ENCODE measurements at regions not wholly inside any gene's neighbourhood (a gene's known extent, or its start where the extent isn't known, plus 50 kb on each side); places are given as distances from the start of the nearest gene placed in this dataset.

GRCh38 chr14:83575301-83575700 lies 1954.6 kb upstream of the FLRT2 start:
- no peak overlapping the region for H3K4me3 ChIP-seq (ENCODE audit: low read depth, low read length)
- no peak for DNase-seq (ENCODE audit: low read depth)
- TF ChIP-seq, protein P1, sequence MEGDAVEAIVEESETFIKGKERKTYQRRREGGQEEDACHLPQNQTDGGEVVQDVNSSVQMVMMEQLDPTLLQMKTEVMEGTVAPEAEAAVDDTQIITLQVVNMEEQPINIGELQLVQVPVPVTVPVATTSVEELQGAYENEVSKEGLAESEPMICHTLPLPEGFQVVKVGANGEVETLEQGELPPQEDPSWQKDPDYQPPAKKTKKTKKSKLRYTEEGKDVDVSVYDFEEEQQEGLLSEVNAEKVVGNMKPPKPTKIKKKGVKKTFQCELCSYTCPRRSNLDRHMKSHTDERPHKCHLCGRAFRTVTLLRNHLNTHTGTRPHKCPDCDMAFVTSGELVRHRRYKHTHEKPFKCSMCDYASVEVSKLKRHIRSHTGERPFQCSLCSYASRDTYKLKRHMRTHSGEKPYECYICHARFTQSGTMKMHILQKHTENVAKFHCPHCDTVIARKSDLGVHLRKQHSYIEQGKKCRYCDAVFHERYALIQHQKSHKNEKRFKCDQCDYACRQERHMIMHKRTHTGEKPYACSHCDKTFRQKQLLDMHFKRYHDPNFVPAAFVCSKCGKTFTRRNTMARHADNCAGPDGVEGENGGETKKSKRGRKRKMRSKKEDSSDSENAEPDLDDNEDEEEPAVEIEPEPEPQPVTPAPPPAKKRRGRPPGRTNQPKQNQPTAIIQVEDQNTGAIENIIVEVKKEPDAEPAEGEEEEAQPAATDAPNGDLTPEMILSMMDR (IDR thresholded peaks at IDR 0.05; ENCODE audit: insufficient read depth, low read depth, low read length, missing control alignments), result no peak

DNA sequence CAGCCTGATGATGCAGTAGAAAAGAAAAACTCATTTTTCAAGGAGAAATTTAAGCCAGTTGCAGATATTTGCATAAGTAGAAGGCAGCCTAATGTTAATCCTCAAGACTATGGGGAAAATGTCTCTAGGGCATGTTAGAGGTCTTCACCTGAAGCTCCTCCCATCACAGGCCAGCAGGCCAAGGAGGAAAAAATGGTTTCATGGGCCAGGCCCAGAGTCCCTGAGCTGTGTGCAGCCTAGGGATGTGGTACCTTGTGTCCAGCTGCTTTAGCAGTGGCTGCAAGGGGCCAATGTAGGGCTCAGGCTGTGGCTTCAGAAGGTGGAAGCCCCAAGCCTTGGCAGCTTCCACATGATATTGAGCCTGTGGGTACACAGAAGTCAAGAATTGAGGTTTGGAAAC lies 1946.7 kb upstream of the FLRT2 start:
- no peak for DNase-seq (ENCODE audit: low read depth)
- TF ChIP-seq, protein P1 (IDR thresholded peaks at IDR 0.05; ENCODE audit: insufficient read depth, low read depth, low read length, missing control alignments), result no peak
- no peak overlapping the region for H3K4me3 ChIP-seq (ENCODE audit: low read depth, low read length)

DNA sequence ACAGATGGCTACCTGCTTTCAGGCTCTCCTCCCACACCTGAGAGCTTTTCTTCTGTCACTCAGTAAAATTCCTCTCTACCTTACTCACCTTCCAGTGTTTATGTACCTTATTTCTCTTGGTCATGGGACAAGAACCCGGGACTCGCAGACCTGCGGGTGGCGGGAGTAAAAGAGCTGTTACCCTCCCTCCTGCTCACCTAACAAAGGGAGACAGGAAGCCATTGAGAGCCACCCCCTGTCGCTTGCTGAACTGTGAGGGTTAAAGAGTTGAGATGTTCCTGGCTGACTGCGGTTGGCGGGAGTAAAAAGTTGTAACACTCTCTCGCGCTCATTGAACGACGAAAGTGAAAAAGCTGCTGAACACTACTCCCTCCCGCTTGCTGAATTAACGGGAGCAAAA lies 1935.1 kb upstream of the FLRT2 start:
- TF ChIP-seq, protein P1 (IDR thresholded peaks at IDR 0.05; ENCODE audit: insufficient read depth, low read depth, low read length, missing control alignments), result no peak
- no peak overlapping the region for H3K4me3 ChIP-seq (ENCODE audit: low read depth, low read length)
- no peak for DNase-seq (ENCODE audit: low read depth)

- no peak overlapping the region for H3K4me3 ChIP-seq (ENCODE audit: low read depth, low read length)
- DNase-seq (ENCODE audit: low read depth), result no peak
- TF ChIP-seq, protein P1 (IDR thresholded peaks at IDR 0.05; ENCODE audit: insufficient read depth, low read depth, low read length, missing control alignments), result no peak
Measured at GRCh38 chr14:83607682-83608081, 1922.3 kb upstream of the FLRT2 start.

DNA sequence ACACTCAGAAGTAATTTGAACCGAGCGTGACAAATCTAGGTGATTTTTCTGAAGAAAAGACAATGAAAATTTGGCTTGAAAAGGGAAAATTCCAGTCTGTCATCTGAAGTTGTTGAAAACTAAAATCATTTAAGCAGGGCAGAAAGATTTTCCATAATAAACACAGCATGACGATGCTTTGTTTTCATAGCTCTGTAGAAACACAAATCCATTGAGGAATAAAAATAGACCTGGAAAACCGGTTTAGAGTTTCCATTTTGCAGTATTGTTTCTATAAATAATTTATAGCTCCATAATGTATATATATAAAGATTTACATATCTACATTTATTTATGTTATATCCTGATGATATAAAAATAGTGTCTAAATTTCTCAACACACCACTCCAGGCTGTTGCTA lies 1918.5 kb upstream of the FLRT2 start:
- DNase-seq (ENCODE audit: low read depth), result no peak
- TF ChIP-seq, protein P1 (IDR thresholded peaks at IDR 0.05; ENCODE audit: insufficient read depth, low read depth, low read length, missing control alignments), result no peak
- H3K4me3 ChIP-seq (ENCODE audit: low read depth, low read length), result no peak overlapping the region

GRCh38 chr14:83611906-83612390 lies 1918.0 kb upstream of the FLRT2 start:
- no peak overlapping the region for H3K4me3 ChIP-seq (ENCODE audit: low read depth, low read length)
- TF ChIP-seq, protein P1 (IDR thresholded peaks at IDR 0.05; ENCODE audit: insufficient read depth, low read depth, low read length, missing control alignments), result no peak
- no peak for DNase-seq (ENCODE audit: low read depth)

GRCh38 chr14:83614956-83615355 lies 1915.0 kb upstream of the FLRT2 start:
- DNase-seq (ENCODE audit: low read depth), result no peak
- TF ChIP-seq, protein P1 (IDR thresholded peaks at IDR 0.05; ENCODE audit: insufficient read depth, low read depth, low read length, missing control alignments), result no peak
- no peak overlapping the region for H3K4me3 ChIP-seq (ENCODE audit: low read depth, low read length)

All from GM12865 (cell line).